Chondrocyte (in vitro differentiated cells): ENCODE measurements at regions not wholly inside any gene's neighbourhood (a gene's known extent, or its start where the extent isn't known, plus 50 kb on each side); places are given as distances from the start of the nearest gene placed in this dataset.
A peak's percentile ranks its signal among the peaks of the same experiment; 100 is the strongest.

Source experiments
- DNase-seq: peaks from one replicate; pipeline ENCODE4 v3.0.0; 2021; ENCODE audit warnings: mixed read lengths, low spot score
- H3K27ac Mint-ChIP-seq: one replicate; pipeline ENCODE4 v1.8.0; 2021; ENCODE audit warnings: mild to moderate bottlenecking, moderate library complexity, mixed read lengths; ENCODE audit not compliant: unreplicated experiment
- H3K27me3 Mint-ChIP-seq: 2 replicates; pipeline ENCODE4 v1.8.0; 2021; ENCODE audit warnings: low read depth, mixed read lengths
- H3K36me3 Mint-ChIP-seq: 2 replicates; pipeline ENCODE4 v1.8.0; 2021; ENCODE audit warnings: low read depth, mixed read lengths
- H3K4me1 Mint-ChIP-seq: 2 replicates; pipeline ENCODE4 v1.8.0; 2021; ENCODE audit warnings: low read depth, mild to moderate bottlenecking, mixed read lengths
- H3K4me3 Mint-ChIP-seq: one replicate; pipeline ENCODE4 v1.8.0; 2021; ENCODE audit warnings: mild to moderate bottlenecking, moderate library complexity, mixed read lengths; ENCODE audit not compliant: unreplicated experiment
- H3K9me3 Mint-ChIP-seq: 2 replicates; pipeline ENCODE4 v1.8.0; 2021; ENCODE audit warnings: low read depth, mixed read lengths
- TF ChIP-seq, protein P1 (sequence below): fragments of 200-600 bp; sonication (generic); IDR thresholded peaks from 2 replicates; pipeline ENCODE4 v1.5.0; 2021; ENCODE audit warnings: antibody characterized with exemption, mild to moderate bottlenecking, moderate library complexity

DNA sequence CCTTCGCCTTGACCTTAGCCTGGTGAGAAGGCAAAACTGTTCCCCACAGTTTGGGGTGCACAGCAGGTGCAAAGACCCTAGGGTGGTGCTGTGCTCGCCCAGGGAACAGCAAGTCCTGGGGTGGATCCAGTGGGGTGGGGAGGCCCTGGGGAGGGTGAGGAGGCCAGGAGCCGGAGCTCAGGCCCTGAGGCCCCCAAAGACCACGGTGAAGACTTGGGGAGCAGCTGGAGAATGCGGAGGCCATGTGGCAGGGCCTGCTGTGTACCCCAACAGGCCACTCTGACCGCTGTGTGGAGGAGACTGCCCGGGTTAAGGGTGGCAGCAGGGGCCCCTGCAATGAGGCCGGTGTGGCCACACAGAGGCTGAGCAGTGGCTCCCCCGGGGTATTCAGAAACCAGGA lies 101.1 kb upstream of the RTL6 start:
- peak; percentile 80 for DNase-seq
- no peak overlapping the region for H3K27ac Mint-ChIP-seq
- TF ChIP-seq, protein P1, sequence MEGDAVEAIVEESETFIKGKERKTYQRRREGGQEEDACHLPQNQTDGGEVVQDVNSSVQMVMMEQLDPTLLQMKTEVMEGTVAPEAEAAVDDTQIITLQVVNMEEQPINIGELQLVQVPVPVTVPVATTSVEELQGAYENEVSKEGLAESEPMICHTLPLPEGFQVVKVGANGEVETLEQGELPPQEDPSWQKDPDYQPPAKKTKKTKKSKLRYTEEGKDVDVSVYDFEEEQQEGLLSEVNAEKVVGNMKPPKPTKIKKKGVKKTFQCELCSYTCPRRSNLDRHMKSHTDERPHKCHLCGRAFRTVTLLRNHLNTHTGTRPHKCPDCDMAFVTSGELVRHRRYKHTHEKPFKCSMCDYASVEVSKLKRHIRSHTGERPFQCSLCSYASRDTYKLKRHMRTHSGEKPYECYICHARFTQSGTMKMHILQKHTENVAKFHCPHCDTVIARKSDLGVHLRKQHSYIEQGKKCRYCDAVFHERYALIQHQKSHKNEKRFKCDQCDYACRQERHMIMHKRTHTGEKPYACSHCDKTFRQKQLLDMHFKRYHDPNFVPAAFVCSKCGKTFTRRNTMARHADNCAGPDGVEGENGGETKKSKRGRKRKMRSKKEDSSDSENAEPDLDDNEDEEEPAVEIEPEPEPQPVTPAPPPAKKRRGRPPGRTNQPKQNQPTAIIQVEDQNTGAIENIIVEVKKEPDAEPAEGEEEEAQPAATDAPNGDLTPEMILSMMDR, result no peak
- no peaks in the 10 kb centered on the region for H3K4me1 Mint-ChIP-seq
- H3K36me3 Mint-ChIP-seq, result no peaks in the 10 kb centered on the region
- H3K4me3 Mint-ChIP-seq, result no peak overlapping the region
- H3K9me3 Mint-ChIP-seq, result no peaks in the 10 kb centered on the region
- peaks cover 27% of the 10 kb centered on the region for H3K27me3 Mint-ChIP-seq

DNA sequence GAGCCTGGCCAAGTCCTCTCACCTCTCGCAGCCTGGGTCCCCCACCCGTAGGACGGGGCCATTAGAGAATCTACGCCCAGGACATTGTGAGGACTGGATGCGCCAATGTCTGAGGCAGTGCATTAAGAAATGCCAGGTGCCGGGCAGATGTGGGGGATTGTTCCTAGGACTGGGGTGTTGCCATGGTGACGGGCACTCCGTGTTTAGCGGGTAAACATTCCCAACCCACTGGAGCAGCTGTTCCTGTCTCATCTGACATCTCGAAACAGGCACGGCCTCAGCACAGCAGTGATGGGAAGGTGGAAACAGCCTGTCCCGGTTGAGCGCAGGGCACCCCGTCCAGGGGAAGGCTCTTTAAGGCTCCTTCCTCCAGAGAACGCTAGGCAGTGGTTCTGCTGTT lies 99.6 kb upstream of the RTL6 start:
- Mint-ChIP-seq H3K4me3 (no peak overlapping the region), H3K27ac (no peak overlapping the region), H3K4me1 (no peaks in the 10 kb centered on the region), H3K27me3 (peaks cover 27% of the 10 kb centered on the region), H3K36me3 (no peaks in the 10 kb centered on the region), H3K9me3 (no peaks in the 10 kb centered on the region)
- DNase-seq, result no peak
- TF ChIP-seq, protein P1, result no peak

DNA sequence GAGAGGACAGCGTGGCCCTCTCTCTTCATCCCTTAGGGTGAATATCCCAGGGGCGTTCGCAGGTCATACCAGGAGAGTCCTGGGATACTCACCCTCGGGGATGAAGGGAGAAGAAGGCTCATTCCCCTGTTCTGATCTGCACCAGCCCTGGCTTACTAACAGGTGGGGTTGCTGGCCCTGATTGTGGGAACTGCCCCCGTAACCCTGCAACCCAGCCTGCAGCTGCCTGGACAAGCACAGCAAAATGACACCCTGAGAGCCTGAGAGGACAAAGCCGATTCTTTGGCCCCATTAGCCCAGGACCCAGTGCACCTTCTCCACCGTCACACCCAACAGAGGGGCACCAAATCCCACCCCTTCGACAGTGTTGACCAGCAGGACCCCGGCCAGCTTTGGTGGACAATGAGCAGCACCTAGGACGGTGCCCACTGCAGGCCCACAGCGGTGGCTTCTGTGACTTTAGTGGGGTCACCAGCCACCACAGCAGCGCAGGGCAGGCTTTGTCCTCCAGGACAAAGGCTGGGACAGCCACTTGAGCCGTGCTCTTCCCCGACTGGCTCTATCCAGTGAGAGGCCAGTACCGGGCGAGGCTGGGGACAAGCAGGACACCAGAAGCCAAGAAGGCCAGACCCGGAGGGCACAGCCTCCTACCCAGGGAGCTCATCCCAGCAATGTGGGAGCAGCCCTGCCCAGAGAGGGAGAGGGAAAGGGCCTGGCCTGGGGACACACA lies 98.5 kb upstream of the RTL6 start:
- no peaks in the 10 kb centered on the region for H3K9me3 Mint-ChIP-seq
- H3K4me3 Mint-ChIP-seq, result no peak overlapping the region
- DNase-seq, result no peak
- no peaks in the 10 kb centered on the region for H3K4me1 Mint-ChIP-seq
- TF ChIP-seq, protein P1, result no peak
- H3K36me3 Mint-ChIP-seq, result no peaks in the 10 kb centered on the region
- H3K27ac Mint-ChIP-seq, result no peak overlapping the region
- H3K27me3 Mint-ChIP-seq, result peaks cover 28% of the 10 kb centered on the region

DNA sequence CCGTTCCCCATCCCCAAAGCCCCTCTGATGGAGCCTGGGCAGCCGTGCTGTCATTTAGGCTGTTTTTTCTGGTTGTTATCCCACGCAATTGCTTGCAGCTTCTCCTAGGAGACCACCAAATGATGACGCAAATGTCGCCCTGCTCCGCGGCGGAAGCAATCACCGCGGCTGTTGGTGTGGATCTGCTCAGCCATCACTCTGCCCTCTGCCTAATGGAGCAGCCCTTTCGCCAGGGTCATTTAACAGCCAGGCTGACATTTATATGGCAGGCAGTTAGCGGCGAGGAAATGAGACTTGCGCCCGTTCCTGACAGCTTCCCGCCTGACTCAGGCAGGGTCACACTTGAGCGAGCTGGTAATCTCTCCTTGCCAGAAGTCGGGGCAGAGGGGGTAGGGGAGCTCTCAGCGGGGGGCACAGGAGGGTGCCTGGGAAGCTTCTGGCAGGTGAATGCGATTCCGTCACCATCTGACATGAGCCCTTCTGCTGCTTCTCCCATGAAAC lies 97.9 kb upstream of the RTL6 start:
- no peak overlapping the region for H3K27ac Mint-ChIP-seq
- H3K4me1 Mint-ChIP-seq, result no peaks in the 10 kb centered on the region
- H3K27me3 Mint-ChIP-seq, result peaks cover 27% of the 10 kb centered on the region
- no peaks in the 10 kb centered on the region for H3K9me3 Mint-ChIP-seq
- no peak overlapping the region for H3K4me3 Mint-ChIP-seq
- no peaks in the 10 kb centered on the region for H3K36me3 Mint-ChIP-seq
- TF ChIP-seq, protein P1, result no peak
- no peak for DNase-seq

DNA sequence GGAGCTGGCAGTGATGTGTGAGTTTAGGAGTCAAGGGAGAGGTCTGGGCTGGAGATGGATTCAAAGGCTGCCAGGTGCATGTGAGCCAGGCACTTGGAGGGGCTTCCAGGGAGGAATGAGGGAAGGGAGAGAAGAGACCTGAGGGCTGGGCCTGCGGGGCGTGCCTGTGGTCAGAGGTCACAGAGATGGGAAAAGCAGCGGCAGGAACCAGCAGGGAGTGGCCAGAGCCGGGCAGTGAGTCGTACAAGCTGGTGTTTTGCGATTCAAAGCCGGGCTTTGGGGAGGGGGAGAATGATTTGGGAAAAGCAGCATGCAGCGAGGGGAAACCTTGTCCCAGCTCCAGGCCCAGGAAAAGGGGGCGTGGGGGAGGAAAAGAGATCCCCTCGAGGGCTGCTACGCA lies 96.9 kb upstream of the RTL6 start:
- TF ChIP-seq, protein P1, result no peak
- Mint-ChIP-seq H3K4me1 (no peaks in the 10 kb centered on the region), H3K9me3 (no peaks in the 10 kb centered on the region), H3K27me3 (peaks cover 27% of the 10 kb centered on the region), H3K27ac (no peak overlapping the region), H3K36me3 (no peaks in the 10 kb centered on the region), H3K4me3 (no peak overlapping the region)
- no peak for DNase-seq
